Activated naive CD8-positive, alpha-beta T cell treated with anti-CD3 and anti-CD28 coated beads for 36 hours (primary cell): ENCODE measurements at regions not wholly inside any gene's neighbourhood (a gene's known extent, or its start where the extent isn't known, plus 50 kb on each side); places are given as distances from the start of the nearest gene placed in this dataset.
"Not testable (repeated sequence)": the region's sequence is repeated elsewhere in the genome, so short reads cannot be mapped to it uniquely, and the experiment has no call there.

Source experiments
- DNase-seq: peaks from one replicate; pipeline ENCODE4 v3.0.0; 2021
- H3K27ac Mint-ChIP-seq: one replicate; pipeline ENCODE4 v1.8.0; 2022; ENCODE audit warnings: mild to moderate bottlenecking, moderate library complexity, mixed read lengths
- H3K27me3 Mint-ChIP-seq: one replicate; pipeline ENCODE4 v1.8.0; 2022; ENCODE audit warnings: mild to moderate bottlenecking, mixed read lengths
- H3K36me3 Mint-ChIP-seq: one replicate; pipeline ENCODE4 v1.8.0; 2021; ENCODE audit warnings: mild to moderate bottlenecking, mixed read lengths
- H3K4me1 Mint-ChIP-seq: one replicate; pipeline ENCODE4 v1.8.0; 2021; ENCODE audit warnings: mixed read lengths
- H3K4me3 Mint-ChIP-seq: one replicate; pipeline ENCODE4 v1.8.0; 2022; ENCODE audit warnings: mild to moderate bottlenecking, moderate library complexity, mixed read lengths
- H3K9me3 Mint-ChIP-seq: one replicate; pipeline ENCODE4 v1.8.0; 2022; ENCODE audit warnings: mixed read lengths

DNA sequence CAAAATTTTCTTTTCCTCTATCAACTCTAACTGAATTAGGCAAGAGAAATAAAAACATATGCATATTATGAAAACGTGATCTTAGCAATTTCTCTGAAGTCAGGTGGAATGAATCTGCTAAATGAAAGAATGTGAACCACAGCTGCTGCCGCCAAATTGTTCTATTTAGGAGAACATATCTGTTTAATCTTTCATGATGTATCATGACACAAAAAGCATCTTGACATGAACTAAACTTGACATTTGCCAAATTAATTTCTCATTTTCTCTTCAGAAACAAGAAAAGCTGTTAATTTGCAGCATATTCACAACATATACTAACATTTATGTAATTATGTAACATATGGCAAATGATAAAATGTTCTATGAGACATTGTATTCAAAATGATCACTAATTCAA lies 1237.9 kb downstream of the TECRL start:
- H3K27me3 Mint-ChIP-seq = no peaks in the 10 kb centered on the region
- no peaks in the 10 kb centered on the region for H3K36me3 Mint-ChIP-seq
- no peak overlapping the region for H3K27ac Mint-ChIP-seq
- H3K4me3 Mint-ChIP-seq = no peak overlapping the region
- no peaks in the 10 kb centered on the region for H3K4me1 Mint-ChIP-seq
- no peak for DNase-seq
- H3K9me3 Mint-ChIP-seq = peaks cover 12% of the 10 kb centered on the region

- DNase-seq = no peak
- Mint-ChIP-seq H3K9me3 (peaks cover 12% of the 10 kb centered on the region), H3K36me3 (no peaks in the 10 kb centered on the region), H3K27me3 (no peaks in the 10 kb centered on the region), H3K27ac (no peak overlapping the region), H3K4me3 (no peak overlapping the region), H3K4me1 (no peaks in the 10 kb centered on the region)
Measured at GRCh38 chr4:63170923-63171322, 1238.3 kb downstream of the TECRL start.

DNA sequence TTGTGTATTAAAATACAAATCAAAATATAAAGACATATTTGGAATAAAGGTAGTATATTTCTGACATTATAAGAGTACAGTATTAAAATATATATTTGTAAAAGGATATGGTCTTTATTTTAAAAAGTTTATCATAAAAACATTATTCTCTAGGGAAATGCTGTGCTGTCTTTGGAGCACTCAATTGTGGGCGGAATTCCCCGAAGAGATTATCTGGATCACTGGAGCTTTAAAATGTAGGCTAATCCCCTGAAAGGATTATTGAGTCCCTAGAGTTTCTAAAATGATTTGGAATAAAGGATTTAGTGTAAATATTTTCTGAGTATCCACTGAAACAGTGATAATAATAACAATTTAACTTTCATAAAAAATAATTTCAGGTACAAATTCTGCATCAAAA lies 1239.4 kb downstream of the TECRL start:
- Mint-ChIP-seq H3K27ac (no peak overlapping the region), H3K27me3 (no peaks in the 10 kb centered on the region)

DNA sequence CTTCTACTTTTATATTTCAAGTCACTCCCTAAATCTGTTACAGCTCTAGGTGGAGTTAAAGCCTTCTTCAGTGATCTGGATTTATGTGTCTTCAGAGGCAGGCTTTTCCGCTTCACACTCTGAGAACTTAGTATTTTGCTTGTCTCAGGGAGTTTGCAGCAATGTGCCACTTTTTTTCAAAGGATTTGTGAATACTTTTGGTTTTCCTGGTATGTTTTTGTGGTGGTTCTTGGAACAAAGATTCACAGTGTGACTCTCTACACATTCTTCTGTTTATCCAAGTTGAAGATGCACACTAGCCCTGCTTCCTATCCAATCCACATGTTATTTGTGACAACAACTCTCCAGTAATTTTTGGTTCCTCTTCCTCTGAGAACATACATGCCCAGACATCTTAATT lies 1253.7 kb downstream of the TECRL start:
- H3K9me3 Mint-ChIP-seq = peaks cover 17% of the 10 kb centered on the region
- no peaks in the 10 kb centered on the region for H3K27me3 Mint-ChIP-seq
- no peaks in the 10 kb centered on the region for H3K36me3 Mint-ChIP-seq
- DNase-seq = no peak
- H3K4me1 Mint-ChIP-seq = no peaks in the 10 kb centered on the region
- H3K27ac Mint-ChIP-seq = no peak overlapping the region
- H3K4me3 Mint-ChIP-seq = no peak overlapping the region

More for the DNA sequence above, 1239.4 kb downstream of the TECRL start:
- Mint-ChIP-seq H3K36me3 (no peaks in the 10 kb centered on the region), H3K4me1 (no peaks in the 10 kb centered on the region), H3K9me3 (peaks cover 14% of the 10 kb centered on the region), H3K4me3 (no peak overlapping the region)
- DNase-seq = no peak

GRCh38 chr4:63123441-63123840 lies 1285.8 kb downstream of the TECRL start:
- Mint-ChIP-seq H3K27me3 (no peaks in the 10 kb centered on the region), H3K27ac (no peak overlapping the region), H3K9me3 (peaks cover 8% of the 10 kb centered on the region), H3K4me3 (no peak overlapping the region), H3K36me3 (no peaks in the 10 kb centered on the region), H3K4me1 (no peaks in the 10 kb centered on the region)
- DNase-seq = no peak

DNA sequence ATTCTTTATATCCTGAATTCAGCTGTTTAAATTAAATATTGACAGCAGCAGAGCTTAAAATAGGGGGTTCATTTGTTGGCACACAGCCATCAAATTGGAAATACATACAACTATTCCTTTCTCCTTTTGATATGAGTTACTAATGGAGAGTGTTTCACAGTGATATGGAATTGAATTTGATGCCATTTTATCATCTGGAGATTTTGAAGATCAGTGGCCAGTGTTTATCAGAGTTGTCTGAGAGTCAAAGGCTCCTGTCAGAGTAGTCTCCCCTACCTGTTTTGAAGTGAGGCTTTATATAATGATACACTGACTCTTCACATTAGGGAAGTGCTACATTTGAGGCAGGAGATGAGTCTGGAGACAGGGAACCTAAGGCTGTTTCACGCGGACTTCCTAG lies 1286.3 kb downstream of the TECRL start:
- H3K4me1 Mint-ChIP-seq = no peaks in the 10 kb centered on the region
- peaks cover 8% of the 10 kb centered on the region for H3K9me3 Mint-ChIP-seq
- H3K27me3 Mint-ChIP-seq = no peaks in the 10 kb centered on the region
- no peak overlapping the region for H3K27ac Mint-ChIP-seq
- no peak overlapping the region for H3K4me3 Mint-ChIP-seq
- no peaks in the 10 kb centered on the region for H3K36me3 Mint-ChIP-seq
- no peak for DNase-seq

DNA sequence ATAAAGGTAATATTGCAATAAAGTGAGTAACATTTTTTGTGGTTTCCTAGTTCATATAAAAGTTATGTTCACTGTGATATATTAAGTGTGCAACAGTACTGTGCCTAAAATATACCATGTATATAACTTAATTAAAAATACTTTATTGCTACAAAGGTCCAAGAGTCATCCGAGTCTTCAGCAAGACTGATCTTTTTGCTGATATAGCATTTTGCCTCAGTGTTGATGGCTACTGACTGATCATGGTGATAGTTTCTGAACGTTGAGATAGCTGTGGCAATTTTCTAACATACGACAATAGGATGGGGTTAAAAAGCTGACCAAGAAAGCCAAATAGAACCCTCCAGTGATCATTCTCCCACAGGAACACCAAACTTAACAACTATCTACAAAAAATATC lies 1302.7 kb downstream of the TECRL start:
- Mint-ChIP-seq H3K36me3 (no peaks in the 10 kb centered on the region), H3K4me3 (no peak overlapping the region), H3K27me3 (no peaks in the 10 kb centered on the region), H3K27ac (no peak overlapping the region), H3K9me3 (peaks cover 9% of the 10 kb centered on the region), H3K4me1 (no peaks in the 10 kb centered on the region)
- no peak for DNase-seq

GRCh38 chr4:63105839-63106238 lies 1303.4 kb downstream of the TECRL start:
- H3K27me3 Mint-ChIP-seq = no peaks in the 10 kb centered on the region
- H3K4me3 Mint-ChIP-seq = no peak overlapping the region
- H3K4me1 Mint-ChIP-seq = no peaks in the 10 kb centered on the region
- no peak overlapping the region for H3K27ac Mint-ChIP-seq
- peaks cover 9% of the 10 kb centered on the region for H3K9me3 Mint-ChIP-seq
- DNase-seq = no peak
- H3K36me3 Mint-ChIP-seq = no peaks in the 10 kb centered on the region

DNA sequence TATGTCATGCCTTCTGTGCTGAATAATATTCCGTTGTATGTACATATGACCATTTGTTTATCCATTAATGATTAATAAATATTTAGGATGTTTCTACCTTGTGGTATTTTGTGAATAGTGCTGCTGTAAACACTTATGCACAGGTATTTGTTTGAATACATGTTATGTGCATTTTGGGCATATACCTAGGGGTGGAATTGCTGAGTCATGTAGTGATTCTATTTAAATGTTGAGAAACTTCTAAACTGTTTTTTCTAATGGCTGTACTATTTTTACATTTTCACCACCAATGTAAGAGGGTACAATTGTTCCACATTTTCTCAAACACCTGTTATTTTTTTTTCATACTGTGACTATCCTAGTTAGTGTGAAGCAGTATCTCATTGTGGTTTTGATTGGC lies 1318.6 kb downstream of the TECRL start:
- Mint-ChIP-seq H3K4me1 (no peaks in the 10 kb centered on the region), H3K4me3 (no peak overlapping the region), H3K36me3 (no peaks in the 10 kb centered on the region), H3K9me3 (peaks cover 1% of the 10 kb centered on the region), H3K27ac (no peak overlapping the region), H3K27me3 (no peaks in the 10 kb centered on the region)
- DNase-seq = no peak

DNA sequence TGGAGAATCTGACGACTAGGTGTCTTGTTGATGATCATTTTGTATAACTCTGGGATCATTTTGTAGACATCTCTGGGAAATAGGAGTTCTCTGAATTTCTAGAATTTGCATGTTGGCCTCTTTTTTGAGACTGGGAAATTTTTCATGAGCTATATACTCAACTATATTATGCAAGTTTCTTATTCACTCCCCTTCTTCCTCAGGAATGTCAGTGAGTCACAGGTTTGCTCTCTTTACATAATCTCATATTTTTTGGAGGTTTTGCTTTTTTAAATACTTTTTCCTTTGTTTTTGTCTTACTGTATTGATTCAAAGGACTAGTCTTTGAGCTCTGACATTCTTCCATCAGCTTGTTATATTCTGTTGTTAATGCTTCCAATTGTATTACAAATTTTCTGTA lies 1324.2 kb downstream of the TECRL start:
- Mint-ChIP-seq H3K4me3 (no peak overlapping the region), H3K27me3 (no peaks in the 10 kb centered on the region), H3K27ac (no peak overlapping the region), H3K4me1 (no peaks in the 10 kb centered on the region), H3K9me3 (peaks cover 9% of the 10 kb centered on the region), H3K36me3 (no peaks in the 10 kb centered on the region)
- no peak for DNase-seq

GRCh38 chr4:63080934-63081333 lies 1328.3 kb downstream of the TECRL start:
- DNase-seq = no peak

DNA sequence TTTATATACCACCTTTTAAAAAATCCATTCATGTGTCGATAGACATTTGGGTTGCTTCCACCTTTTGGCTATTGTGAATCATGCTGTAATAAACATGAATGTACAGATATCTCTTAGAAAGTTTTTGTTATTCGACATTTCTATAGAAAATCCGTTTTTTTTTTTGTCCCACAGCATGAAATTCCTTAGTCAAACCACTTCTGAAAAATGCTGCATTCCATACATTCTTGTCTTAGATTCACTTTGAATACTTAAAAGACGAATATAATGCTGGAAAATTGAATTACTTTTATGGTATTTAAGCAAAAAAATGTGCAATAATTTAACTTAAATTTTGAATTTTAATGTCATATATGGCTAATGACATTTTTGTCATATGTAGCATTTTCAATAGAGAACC lies 1345.5 kb downstream of the TECRL start:
- Mint-ChIP-seq H3K27me3 (no peaks in the 10 kb centered on the region), H3K4me3 (no peak overlapping the region), H3K9me3 (peaks cover 10% of the 10 kb centered on the region), H3K36me3 (no peaks in the 10 kb centered on the region), H3K4me1 (no peaks in the 10 kb centered on the region), H3K27ac (no peak overlapping the region)
- DNase-seq = no peak

More at GRCh38 chr4:63080934-63081333, 1328.3 kb downstream of the TECRL start:
- H3K9me3 Mint-ChIP-seq = peaks cover 10% of the 10 kb centered on the region
- no peaks in the 10 kb centered on the region for H3K4me1 Mint-ChIP-seq
- H3K36me3 Mint-ChIP-seq = no peaks in the 10 kb centered on the region
- no peak overlapping the region for H3K27ac Mint-ChIP-seq
- no peak overlapping the region for H3K4me3 Mint-ChIP-seq
- H3K27me3 Mint-ChIP-seq = no peaks in the 10 kb centered on the region

- H3K9me3 Mint-ChIP-seq = peaks cover 10% of the 10 kb centered on the region
- not testable (repeated sequence) for DNase-seq, H3K27me3 Mint-ChIP-seq, H3K36me3 Mint-ChIP-seq, H3K4me1 Mint-ChIP-seq, H3K4me3 Mint-ChIP-seq, H3K27ac Mint-ChIP-seq
Measured at GRCh38 chr4:63062891-63063290, 1346.4 kb downstream of the TECRL start.

GRCh38 chr4:63049726-63050125 lies 1359.5 kb downstream of the TECRL start:
- Mint-ChIP-seq H3K4me1 (no peaks in the 10 kb centered on the region), H3K27ac (no peak overlapping the region), H3K36me3 (no peaks in the 10 kb centered on the region), H3K9me3 (peaks cover 10% of the 10 kb centered on the region), H3K27me3 (no peaks in the 10 kb centered on the region), H3K4me3 (no peak overlapping the region)
- no peak for DNase-seq

GRCh38 chr4:63049278-63049677 lies 1360.0 kb downstream of the TECRL start:
- H3K27me3 Mint-ChIP-seq = no peaks in the 10 kb centered on the region

GRCh38 chr4:63036159-63036866 lies 1372.9 kb downstream of the TECRL start:
- H3K4me3 Mint-ChIP-seq = no peak overlapping the region
- no peak for DNase-seq
- no peaks in the 10 kb centered on the region for H3K36me3 Mint-ChIP-seq
- no peak overlapping the region for H3K27ac Mint-ChIP-seq
- no peaks in the 10 kb centered on the region for H3K4me1 Mint-ChIP-seq
- peaks cover 6% of the 10 kb centered on the region for H3K9me3 Mint-ChIP-seq
- no peaks in the 10 kb centered on the region for H3K27me3 Mint-ChIP-seq

More at GRCh38 chr4:63049278-63049677, 1360.0 kb downstream of the TECRL start:
- no peaks in the 10 kb centered on the region for H3K36me3 Mint-ChIP-seq
- no peak overlapping the region for H3K4me3 Mint-ChIP-seq
- H3K27ac Mint-ChIP-seq = no peak overlapping the region
- peaks cover 10% of the 10 kb centered on the region for H3K9me3 Mint-ChIP-seq
- no peaks in the 10 kb centered on the region for H3K4me1 Mint-ChIP-seq
- no peak for DNase-seq
